Epithelial cell of prostate (primary cell): ENCODE measurements at regions not wholly inside any gene's neighbourhood (a gene's known extent, or its start where the extent isn't known, plus 50 kb on each side); places are given as distances from the start of the nearest gene placed in this dataset.

Experiments used
- DNase-seq: peaks from one replicate; pipeline ENCODE4 v3.0.0-alpha.2; 2011; ENCODE audit warnings: low read depth, low spot score
- H3K27ac ChIP-seq: fragments of 450-650 bp; 2 replicates; pipeline ENCODE4 v1.5.1; 2017; ENCODE audit warnings: mild to moderate bottlenecking

DNA sequence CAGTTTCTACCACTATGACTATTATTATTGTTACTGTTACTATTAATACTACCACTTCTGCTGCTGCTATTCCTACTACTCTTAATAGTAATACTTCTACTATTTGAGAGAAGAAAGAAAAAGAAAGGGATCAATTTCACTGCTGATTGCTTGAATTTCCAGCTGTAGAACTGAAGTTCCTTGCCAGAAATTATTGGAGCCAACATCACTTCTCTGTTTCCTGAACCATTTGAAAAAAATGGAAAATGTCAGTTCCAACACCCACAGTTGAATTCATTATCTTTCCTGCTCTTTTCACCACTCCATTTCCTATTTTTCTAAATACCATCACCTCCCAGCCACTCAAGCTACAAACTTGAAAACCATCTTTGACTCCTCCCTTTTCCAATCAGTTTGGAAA lies 54.1 kb upstream of the PIK3C2G start:
- no peak for DNase-seq
- no peak overlapping the region for H3K27ac ChIP-seq

DNA sequence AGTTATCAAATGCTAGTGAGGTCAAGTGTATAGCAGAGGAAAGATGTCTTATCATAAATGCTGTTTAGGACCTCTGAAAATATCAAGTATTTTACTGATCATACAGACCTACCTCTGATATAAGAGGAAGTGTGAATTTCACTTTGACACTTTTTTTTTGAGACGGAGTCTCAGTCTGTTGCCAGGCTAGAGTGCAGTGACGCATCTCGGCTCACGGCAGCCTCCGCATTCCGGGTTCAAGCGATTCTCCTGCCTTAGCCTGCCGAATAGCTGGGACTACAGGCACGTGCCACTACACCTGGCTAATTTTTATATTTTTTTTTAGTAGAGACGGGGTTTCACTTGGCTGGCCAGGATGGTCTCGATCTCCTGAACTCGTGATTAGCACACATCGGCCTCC lies 55.1 kb upstream of the PIK3C2G start:
- no peak for DNase-seq
- no peak overlapping the region for H3K27ac ChIP-seq

DNA sequence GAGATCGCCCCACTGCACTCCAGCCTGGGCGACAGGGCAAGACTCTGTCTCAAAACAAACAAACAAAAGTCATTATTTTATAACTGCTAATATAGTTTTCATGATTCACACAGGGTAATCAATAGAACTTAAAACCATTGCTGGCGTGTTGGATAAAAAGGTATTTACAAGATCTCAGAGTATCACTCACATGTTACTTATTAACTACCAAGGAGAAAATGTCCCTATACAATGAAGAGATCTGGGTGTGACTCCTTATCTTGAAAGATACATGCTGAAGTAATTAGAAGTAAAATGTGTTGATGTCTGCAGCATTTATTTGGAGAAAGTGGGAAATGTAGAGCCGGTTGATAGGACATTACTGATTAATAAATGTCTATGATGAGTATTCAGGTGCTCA lies 57.3 kb upstream of the PIK3C2G start:
- no peak overlapping the region for H3K27ac ChIP-seq
- DNase-seq = no peak

DNA sequence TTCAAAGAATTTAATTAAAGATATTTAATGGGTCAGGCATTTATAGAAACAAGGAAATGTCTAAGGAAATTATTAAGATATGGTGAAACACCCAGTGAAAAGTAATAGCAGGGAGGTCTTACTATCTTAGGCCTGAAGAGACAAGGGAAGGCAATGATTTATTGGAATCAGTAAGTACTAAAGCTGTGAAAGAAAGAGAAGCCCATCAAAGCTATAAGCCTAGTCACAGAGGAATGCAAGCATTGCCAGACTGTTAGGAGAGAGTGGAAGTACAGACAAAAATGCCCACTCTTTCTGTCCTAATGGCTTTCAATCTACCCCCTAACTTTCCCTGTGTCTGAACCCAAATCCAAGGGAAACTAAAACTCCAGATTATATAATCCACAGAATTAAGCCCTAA lies 69.2 kb upstream of the PIK3C2G start:
- no peak overlapping the region for H3K27ac ChIP-seq

DNA sequence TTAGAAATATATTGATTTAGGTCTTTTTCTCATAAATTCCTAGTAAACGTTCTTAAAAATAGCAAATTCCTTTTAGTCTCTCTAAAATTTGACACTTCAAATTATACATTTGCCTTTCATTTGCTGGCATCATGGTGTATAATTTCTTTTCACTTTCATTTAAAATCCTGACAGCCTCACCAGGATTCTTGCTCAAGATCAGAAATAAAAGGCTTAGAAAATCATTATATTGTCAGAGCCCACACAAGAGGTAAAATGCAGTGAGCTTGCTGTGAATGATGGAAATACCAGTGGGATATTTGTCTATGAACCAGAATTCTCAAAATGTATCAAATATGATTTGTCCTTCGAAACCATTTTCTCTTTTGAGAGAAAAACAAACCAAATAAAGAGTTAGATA lies 78.2 kb upstream of the PIK3C2G start:
- no peak overlapping the region for H3K27ac ChIP-seq
- no peak for DNase-seq

More for the DNA sequence above, 69.2 kb upstream of the PIK3C2G start:
- DNase-seq = no peak

DNA sequence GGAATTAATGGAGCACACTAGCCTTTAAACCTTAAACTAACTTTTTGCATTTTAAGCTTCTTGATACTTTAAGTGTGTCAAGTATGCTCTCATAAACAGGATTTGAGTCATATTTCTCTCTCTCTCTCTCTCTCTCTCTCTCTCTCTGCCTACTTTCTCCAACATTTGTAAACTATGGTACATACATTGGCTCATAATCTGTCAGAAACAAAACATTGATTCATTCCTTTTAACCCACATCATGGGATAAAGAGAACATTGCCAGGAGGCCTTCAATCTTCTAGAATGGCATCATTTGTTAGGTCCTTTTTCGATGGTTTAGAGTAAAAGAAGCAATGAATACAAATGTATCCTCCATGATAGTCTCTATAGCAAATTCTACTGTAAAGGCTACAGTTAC lies 81.6 kb upstream of the RERGL start:
- H3K27ac ChIP-seq = no peak overlapping the region
- DNase-seq = peak; percentile 66

DNA sequence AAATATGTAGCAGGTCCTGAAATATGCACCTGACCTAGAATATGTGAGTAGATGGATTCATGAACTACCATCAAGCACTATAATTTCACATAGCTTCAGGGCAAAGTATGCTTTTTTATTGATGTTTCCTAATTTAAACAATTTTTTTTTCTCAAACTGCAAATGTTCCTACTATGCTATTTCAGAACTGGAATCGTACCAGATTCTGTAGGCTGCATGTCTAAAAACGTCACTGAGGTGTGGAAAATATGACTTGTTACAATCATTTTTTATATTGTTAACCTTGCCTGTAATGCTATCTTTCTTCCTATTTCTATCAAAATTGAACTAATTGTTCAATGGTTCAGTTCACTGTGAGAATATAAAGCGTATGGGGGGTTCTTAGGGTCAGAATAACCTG lies 78.0 kb upstream of the RERGL start:
- no peak overlapping the region for H3K27ac ChIP-seq
- DNase-seq = no peak

DNA sequence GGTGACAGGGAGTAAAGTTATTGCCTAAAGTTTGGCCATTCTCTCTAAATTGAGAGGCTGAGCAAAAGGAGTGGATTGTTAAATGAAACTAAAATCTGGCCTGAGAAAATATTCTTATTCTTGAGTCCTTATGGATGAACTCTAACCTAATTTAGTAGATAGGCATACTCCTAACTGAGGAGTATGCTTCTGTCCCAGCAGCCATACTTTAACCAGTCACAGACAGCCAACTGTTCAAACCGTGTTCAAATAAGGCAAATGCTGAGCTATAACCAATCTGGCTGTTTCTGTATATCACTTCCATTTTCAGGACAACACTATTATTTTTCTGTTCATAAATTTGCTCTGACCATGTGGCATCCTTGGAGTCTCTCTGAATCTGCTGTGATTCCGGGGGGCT lies 75.9 kb upstream of the RERGL start:
- DNase-seq = no peak
- H3K27ac ChIP-seq = no peak overlapping the region

DNA sequence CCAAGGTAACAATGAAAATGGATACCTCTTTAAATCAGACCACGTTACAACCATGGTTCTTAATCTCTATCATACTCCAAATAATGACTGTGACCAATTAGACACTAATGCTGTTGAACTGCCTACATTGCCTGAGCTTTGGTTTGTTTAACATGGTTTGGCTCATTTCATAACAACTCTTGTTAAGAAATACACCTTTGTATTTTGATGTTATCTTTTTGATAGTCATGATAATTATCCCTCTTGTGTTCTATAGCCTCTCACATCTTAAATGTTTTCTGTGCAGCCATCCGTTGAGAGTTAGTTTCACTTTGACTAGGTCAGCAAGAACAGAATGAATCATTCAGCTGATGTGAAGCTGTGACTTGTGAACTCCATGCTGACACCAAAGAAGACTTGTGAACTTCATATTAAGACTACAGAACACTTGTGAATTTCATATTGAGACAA lies 75.5 kb upstream of the RERGL start:
- peak; percentile 50 for DNase-seq
- H3K27ac ChIP-seq = no peak overlapping the region

DNA sequence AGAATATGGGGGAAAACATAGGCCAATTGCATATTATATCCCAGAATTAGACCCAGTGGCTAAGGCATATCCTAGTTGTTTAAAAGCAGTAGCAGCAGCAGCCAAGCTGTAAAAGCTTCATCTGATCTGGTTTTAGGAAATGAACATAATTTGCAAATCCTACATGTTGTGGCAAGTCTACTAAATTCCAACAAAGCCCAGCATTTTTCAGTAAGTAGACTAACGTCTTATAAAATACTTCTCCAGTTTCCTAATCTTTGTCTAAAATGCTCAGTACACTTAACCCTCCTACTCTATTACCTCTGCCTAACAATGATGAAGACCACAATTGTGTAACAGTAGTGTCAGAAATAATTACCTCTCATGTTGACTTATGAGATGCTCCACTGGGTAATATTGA lies 70.9 kb upstream of the RERGL start:
- no peak overlapping the region for H3K27ac ChIP-seq
- DNase-seq = no peak

DNA sequence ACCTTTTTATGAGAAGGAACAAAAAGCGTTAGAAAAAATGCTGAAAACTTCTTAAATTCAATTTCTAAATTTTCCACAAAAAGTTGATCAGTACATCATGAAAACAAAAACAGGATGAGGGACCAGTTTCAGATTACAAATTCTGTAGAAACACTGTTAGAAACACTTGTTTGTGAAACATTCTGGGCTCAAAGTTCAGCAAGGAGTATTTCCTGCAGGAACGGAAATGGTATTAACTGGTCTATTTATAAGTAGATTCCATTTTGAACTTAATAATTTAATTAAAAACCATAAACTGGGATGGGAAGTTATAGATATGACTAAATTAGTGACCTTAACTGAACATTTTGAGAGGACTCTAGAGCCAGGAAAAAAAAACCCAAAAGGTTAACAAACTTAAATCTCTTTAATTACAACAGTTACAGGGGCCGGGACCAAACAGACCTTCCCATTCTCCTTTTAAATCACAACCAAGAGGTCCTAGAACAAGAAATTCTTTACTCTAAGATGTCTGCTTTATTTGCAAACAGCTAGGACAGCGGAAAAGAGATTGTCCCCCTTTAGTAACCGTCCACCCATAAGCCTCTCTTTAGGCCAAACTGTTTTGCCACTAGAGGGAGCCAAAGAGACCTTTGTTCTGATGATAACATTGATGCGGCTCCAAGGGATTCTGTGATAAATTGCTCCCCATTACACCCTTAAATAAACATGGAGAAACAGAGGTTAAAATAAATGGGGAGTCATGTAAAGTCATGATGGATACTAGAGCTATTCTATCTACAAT lies 69.0 kb upstream of the RERGL start:
- DNase-seq = no peak
- no peak overlapping the region for H3K27ac ChIP-seq

DNA sequence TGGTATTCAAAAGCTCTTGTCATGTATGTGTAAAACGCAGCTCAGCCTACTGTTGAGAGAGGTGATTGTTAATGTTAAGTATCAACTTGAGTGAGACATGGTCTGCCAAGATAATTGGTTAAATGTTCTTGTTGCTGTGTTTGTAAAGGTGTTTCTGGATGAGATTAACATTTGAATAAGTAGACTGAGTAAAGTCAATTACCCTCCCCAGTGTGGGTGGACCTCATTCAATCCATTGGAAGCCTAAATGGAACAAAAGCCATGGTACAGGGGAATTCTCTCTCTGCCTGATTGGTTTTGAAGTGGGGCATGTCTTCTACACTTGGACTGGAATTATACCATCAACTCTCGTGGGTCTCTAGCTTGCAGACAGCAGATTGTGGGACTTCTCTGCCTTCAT lies 63.8 kb upstream of the RERGL start:
- H3K27ac ChIP-seq = no peak overlapping the region

DNA sequence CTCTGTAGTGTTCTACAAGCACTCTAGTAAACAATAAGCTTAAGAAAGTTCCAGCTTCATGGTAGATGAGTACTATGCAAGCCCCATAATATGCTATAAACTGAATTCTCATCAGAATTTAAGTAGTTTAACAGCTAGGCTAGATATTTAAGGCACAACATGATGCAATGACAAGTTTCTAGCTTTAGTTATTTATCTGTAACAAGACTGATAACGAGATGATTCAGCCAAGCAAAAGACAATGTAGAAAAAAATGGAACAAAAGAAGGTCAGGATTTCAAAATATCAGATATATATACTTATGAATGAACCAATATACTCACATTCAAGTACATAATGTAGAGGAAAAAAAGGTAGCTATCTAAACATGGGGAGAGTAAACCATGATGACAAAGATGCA lies 61.0 kb upstream of the RERGL start:
- DNase-seq = no peak

More for the DNA sequence above, 63.8 kb upstream of the RERGL start:
- no peak for DNase-seq

DNA sequence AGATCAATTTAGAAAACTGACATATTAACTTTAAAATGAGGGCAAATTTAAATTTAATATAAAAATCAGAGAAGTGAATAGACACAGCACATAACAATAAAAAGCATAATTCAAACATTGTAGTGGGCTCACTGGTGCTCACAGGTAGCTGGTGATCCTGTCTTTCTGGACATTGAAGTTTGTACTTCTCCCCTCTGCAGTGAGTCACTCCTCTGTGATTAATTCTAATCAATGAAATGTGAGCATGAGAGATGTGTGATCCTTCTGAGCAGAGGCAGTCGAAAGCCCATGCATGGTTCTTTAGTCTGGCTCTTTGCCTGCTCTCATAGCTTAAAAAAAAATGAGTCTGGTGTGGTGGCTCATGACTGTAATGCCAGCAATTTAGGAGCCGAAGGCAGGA lies 59.0 kb upstream of the RERGL start:
- H3K27ac ChIP-seq = no peak overlapping the region
- no peak for DNase-seq

More for the DNA sequence above, 61.0 kb upstream of the RERGL start:
- no peak overlapping the region for H3K27ac ChIP-seq

DNA sequence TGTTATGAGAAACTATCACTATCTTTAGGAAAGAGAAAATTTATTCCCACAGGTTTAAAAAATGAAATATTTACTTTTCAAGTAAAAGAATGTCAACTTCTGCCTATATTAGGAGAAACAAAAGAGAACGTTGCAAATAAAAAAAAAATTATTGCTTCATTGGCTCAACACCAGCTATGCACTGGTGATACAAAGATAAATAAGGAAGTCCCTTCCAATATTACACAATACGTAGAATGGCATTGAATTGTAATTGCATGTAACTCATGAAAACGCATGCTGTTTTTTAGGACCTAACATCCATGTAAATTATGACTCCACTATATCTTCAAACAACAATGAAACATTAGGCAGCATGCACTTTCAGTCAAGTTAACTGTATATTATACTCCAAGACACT lies 56.4 kb upstream of the RERGL start:
- H3K27ac ChIP-seq = peak overlapping the region; percentile 4
- no peak for DNase-seq

DNA sequence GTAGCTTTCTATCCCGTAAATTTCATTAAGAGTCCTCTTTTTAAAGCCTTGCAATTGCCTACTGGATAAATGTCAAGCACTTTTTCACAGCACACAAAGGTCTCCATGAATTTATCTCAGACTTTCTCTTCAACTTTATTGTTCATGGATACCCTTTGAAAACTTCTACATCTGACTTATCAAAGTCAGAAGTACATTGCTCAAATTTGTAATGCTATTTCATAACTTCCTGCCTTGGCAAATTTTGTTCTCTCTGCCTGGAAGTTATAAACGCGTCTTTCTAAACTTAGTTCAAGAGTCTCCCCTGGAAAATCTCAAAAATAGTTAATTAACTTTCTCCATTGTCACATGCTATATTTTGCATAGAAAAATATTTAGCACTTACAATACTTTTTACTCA lies 55.9 kb upstream of the RERGL start:
- H3K27ac ChIP-seq = peak overlapping the region; percentile 4
- DNase-seq = no peak

DNA sequence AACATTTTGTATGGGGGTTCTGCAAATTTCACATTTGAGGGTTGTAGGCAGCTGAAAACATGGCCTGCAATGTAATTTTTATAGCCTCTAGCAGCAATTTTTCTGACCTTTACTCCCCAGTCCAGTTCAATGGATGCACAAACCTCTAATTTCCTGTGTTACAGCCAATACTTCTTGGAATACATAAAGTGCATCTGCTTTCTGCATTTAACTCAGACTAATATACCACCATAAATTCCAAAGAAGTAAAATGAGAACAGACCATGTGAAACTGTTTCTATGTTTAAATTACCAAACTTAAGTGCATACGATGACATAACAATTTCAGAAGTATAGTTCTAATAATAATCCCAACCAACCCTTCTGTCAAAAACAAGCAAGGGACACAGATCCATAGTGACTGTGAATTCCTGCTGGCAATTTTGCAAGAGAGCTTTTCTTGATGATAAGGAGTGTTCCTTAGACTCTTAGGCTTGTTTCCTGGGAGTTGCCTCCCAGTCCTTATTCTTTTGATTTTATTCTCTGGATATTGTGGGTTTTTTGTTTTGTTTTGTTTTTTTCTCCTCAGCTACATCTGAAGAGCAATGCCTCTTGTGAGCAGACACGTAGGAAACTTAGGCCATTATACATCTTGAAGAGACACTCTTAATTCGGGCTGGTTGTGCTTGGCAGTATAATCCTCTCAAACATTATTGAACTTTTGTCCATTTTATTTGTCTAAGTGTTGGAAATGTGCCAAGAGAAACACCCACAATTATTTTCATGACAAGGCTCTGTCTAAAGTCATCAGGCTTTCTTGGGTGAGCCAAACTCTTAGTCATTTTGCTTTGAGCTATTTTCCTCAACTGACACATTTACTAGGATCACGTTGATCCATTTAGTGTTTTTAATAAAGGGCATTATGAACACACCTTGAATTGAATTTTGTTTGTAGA lies 51.3 kb upstream of the RERGL start:
- H3K27ac ChIP-seq = no peak overlapping the region
- peak; percentile 73 for DNase-seq

DNA sequence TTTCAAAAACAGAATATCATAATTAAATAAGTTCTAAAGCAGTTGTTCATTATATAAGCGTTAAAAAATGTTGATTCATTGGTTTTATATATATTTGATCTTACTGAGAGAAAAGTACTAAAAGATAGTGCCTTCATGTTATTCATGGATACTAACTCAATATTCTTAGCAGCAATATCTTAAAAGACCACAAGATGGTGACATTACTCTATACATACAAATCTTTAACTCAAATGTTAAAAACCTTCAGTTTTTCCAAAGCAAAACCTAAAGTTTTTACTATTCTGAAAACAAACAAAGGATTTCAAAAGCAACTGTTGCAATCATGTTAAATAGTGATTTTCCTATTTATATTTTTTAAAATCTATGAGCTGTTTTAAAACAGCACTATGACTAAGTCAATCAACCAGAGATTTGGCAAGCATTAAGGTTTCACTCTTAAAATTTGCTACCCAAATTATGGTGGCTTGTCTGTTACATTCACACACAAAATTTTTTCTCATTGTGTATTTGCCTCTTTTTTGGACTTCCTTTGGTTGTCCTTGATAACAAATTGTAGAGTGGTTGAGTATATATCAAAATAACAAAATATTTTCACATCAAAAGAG lies 50.1 kb upstream of the RERGL start:
- DNase-seq = no peak
- H3K27ac ChIP-seq = no peak overlapping the region
